Germinal center (tissue), 1 donor: ENCODE measurements at regions not wholly inside any gene's neighbourhood (a gene's known extent, or its start where the extent isn't known, plus 50 kb on each side); places are given as distances from the start of the nearest gene placed in this dataset.
"Not testable (repeated sequence)": the region's sequence is repeated elsewhere in the genome, so short reads cannot be mapped to it uniquely, and the experiment has no call there.

Experiments used
- DNase-seq: peaks from one replicate; pipeline ENCODE4 v3.0.0; 2012; ENCODE audit warnings: mixed read lengths, low spot score

DNA sequence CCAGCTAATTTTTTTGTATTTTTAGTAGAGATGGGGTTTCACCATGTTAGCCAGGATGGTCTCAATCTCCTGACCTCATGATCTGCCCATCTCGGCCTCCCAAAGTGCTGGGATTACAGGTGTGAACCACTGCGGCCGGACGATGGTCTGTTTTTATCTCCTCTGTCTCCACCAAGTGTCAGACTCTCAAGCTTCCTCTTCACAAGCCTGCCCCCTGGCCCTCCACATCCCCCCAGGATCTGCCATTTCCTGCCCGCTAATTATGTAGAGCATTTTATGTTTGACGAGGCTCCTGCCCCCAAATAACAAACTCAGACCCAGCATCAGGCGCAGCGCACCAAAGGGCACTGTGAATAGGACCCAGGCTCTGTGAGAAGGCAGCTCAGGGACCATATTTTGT, 101.8 kb upstream of the PCBD1 start:
- DNase-seq, result not testable (repeated sequence)

DNA sequence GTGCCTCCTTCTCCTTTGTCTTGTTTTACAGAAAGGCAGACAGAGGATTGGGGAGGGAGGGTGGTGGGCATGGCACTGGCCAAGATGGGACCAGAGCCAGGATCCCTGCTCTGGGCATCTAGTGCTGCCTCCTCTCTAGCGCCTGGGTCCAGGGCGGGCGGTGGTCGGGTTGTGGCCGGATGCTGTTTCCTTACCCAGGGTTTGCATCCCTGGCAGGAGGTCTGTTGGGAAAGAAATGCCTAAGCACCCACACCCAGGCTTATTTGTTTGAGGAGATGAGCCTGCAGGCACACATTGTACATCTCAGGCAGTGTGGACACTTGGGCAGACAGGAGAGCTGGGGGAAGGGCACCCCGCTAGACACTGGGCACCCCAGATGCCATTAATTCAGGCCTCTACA, 102.3 kb upstream of the PCBD1 start:
- no peak for DNase-seq

DNA sequence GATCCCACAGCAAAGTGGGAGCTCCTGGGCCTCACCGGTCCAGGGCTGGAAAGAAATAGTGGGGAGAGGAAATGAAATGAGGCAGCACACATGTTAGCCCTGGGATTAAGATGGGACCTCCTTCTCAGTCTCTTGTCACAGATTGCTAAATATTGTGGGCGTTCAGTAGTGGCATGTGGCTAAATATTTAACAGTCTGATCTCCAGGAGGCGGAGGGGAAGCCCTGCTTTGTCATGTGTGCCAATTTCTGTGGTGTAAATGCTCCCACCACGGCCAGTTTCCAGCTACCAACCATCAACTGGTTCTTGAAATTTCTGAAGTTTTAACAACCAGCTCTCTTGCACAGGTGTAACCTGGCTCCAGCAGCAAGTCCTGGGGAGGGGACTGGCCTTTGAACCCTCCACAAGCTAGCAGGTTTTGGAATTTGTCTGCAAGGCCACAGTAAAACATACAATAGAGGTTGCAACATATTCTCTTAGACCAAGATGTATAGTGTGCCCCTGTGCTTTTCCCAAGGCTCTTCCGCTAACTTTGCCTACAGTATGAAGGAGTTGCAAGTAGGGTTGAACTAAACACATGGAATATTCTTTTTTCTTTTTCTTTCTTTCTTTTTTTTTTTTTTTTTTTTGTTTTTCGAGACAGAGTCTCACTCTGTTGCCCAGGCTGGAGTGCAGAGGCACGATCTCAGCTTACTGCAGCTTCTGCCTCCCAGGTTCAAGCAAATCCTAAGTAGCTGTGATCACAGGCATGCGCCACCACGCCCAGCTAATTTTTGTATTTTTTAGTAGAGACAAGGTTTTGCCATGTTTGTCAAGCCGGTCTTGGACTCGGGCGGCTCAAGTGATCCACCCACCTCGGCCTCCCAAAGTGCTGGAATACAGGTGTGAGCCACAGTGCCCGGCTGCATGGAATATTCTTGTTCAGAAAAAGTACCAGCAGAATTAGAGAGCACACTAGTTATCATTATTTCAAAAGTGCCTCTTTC, 103.1 kb upstream of the PCBD1 start:
- no peak for DNase-seq

DNA sequence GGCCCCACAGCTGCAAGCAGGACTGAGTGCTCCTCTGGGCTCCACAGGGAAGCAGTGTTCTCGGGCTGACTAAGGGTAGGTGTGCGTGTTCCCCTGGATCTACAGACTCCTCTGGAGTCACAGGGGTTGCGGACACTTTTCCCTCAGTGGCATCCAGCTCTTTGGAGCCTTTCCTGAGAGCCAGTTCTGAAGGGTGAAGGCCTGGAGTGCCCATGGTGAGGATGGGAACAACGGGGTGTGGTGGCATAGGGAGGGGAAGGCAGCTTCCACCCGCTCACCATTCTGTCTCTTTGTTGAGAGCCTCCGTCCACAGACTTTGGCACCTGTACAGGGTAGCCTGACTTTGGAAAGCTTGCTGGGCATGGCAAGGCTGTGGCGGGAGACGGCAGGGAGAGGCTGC, 104.1 kb upstream of the PCBD1 start:
- DNase-seq, result no peak

DNA sequence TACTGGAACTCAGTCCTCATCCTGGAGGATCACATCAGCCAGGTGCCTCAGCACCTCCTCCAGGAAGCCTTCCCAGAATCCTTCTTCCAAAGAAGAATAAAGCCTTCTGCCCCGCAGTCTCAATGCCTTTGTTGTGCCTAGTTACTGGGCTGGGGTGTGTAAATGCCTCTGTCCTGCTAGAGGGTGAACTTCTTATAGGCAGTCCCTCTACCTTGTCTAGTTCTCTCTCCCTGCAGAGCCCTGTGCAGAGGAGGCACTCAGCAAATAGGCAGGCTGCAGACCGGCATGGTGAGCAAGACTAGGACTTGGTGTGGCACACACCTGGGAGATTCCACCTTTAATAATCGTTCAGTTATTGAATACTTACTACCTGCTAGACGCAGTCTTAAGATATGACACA, 104.7 kb upstream of the PCBD1 start:
- DNase-seq, result no peak

DNA sequence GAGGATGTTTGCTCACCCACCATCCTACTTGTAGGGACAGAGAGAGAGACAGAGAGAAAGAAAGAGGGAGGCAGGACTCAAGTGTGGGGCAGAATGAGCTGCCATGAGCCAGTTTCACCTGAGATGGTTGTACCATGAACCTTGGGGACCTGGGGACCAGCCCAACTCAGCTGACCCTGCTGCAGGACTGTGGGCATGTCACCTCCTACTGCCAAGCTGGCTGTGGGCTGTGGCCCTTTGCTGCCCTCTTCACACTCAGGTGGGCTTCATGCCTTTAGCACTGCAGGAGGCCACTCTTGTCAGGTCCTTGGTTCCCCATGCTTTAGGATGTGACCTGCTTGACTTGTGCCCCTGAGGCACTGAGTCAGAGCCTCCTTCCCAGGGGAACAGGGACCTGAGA, 108.2 kb upstream of the PCBD1 start:
- no peak for DNase-seq

DNA sequence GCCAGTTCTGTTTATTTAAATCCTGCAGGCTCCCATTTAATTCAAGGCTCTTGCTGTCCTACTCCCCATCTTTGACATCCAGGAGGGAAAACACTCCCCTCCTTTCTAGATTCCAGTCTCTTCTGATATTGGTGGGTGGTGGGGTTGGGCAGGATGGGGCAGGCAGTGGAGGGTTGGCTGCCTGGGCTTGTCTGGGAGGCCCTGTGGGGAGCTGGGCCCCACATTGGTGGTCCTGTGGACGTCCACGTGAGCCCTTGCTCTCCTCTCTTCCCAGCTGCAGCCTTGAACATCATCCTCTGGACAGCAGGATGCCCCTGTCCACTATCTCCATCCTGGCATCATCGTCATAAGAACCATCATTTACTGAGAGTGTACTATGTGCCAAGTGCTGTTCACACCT, 108.9 kb upstream of the PCBD1 start:
- no peak for DNase-seq

DNA sequence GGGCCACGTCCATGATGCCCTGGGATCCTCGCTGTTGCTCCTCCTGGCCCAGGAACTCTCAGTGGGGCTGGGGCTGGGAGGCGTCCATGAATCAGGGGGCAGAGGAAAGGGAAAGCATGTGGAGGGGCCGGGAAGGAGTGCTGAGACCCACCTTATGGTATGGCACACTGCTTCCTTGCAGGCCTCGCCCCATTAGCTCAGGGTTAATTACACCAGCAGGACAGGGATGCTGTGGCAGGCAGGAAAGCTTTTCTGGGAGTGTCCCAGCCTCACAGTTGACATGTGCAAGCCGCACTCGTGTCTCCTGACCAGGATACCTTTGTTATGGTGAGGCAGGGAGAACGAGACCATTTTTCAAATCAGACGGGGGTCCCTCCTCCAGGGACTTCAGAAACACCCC, 109.7 kb upstream of the PCBD1 start:
- DNase-seq, result no peak

DNA sequence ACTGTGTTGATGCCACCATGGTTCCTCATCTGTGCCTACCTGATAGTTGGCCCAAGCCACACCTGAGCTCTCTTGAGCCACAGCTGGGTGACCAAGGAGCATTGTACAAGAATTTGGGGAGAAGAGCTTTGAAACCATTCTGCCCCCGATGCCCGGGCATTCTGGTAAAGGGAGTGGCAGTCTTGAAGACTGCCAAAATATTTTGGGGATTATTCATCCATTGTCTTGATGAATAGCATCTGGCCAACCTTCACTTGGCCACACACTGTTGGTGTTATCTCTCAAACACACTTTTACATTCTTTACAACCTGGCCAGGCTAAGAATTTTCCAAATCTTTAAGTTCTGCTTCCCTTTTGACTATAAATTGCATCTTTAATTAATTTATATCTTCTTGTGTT, 113.1 kb upstream of the PCBD1 start:
- DNase-seq, result no peak

DNA sequence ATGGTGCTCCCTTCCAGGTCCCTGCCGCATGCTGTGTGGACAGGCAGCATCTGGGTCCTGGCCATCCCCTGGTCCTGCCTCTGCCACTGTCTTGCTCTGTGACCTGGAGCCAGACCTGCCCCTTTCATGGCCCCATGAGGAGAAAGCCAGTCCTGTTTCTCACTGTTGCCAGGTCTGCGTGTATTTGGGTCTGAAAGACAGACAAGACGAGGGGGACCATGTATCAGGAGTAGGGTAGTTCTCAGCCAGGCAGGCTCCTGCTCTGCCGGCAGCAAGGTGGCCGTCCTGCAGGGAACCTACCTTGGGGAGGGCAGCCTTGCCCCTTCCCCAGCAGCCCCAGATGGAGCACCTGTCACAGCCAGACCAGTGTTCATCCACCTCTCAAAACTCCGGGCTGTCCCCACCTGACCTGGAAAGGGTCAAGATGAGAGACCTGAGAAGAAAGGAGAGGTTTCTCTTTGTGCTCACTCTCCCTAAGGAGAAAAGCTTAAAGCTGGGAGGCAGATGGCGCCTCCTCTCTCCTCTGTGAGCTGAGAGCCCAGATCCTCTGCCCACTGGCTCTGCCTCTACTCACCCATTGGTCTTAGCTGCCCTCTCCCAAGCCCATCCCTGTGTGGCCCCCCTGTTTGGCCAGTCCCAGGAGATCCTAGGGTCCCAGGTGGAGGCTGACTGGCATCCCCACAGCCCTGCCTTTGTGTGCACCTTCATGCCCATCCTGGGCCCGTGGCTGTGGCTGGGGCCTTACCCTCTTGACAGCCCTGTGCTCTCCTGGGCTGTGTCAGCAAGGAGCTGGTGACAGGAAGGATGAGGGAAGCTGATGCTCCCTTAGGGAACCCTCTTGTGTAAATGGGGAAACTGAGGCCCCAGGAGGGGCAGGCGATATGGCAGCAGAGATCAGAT, 116.1 kb upstream of the PCBD1 start:
- DNase-seq, result no peak

DNA sequence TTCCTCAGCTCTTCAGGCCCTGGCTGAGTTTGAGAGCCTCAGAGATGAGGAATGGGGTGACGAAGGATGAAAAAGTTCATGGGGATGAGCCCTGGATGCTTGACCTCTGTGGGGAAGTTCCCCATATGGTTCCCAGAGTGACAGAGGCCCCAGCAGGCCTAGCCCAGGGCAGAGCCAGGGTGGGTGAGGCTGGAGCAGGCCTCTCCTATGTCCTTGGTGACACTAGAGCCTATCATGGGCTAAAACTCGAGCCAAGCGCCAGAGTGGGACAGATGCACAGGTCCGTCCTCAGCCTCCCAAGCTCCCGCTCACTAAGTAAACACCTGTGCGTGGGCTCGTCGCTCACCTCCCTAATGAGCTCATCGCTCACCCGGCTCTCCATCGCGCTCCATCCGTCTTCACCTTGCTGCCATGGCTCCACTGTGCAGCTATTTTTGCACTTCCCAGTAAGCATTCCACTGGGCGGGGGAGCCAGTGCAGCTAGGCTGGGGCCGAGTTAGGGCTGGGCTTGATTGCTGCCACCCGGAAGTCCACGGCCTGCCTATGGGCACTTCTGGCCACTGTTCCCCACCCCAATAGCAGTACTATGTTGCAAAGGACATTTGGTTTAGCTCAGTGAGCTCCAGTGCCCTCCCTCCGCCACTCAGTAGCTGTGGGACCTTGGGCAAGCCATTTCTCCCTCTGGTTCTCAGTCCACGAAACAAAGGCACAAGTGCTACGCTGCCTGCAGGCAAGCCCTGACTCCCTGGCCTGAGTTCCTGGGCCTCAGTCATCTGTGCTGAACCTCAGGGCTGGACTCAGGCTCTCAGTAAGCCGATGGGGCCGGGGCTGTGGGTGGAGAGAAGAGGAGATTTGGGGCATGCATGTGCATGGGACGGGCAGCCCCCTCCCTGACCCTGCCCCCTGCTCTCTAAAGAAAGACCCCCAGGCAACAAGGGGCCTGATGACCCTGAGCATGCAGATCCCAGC, 117.3 kb upstream of the PCBD1 start:
- DNase-seq, result no peak

DNA sequence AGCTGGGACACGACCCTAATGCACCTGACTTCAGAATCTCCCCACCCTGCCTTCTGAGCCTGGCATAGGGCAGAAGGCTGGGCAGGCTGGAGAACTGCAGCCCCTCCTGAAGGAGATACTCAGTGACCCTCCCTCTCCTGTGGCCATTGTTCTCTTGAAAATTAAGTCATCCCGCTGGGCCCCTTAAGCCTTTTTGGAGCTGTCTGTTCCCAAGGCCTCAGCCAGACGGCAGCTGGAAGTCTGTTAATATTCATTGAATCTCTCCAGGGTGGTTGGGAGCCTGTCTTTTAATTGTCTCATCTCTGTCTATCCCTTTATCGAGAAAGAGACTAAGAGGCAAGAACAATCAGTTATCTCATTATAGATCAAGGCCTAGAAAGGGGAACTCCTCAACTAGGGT, 118.1 kb upstream of the PCBD1 start:
- no peak for DNase-seq

DNA sequence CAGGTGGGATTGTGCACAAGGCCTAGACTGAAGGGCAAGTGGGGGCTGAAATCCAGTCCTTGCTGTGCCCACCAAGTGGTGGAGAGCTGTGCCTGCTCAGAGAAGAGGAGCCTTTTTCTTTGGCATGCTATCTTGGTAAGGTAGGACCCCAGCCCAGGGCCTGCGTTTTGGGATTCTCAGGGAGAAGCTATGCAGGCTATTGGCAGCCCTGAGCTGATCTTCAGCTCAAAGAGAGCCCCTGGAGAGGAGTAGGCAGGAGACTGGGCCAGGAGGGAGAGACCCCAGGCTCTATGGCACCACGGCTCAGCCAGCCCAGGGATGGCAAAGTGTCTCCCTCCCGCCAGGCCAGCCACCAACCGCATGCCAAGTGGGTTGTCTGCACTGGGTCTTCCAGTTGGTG, 119.2 kb upstream of the PCBD1 start:
- DNase-seq, result no peak

DNA sequence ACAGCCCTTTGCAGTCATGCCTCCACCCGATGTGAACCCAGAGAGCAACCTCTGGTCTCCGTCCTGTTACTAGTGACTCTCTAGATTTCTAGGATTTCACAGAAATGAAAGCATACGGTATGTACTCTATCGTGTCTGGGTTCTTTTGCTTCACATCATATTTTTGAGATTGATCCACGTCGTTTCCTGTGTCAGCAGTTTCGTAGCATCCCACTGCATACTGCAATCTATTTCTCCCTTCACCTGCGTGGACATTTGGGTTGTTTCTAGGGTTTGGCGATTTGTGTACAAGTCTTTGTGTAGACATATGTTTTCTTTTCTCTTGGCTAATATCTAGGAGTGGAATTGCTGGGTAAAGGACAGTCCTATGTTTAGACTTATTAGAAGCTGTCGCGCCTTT, 119.8 kb upstream of the PCBD1 start:
- no peak for DNase-seq

DNA sequence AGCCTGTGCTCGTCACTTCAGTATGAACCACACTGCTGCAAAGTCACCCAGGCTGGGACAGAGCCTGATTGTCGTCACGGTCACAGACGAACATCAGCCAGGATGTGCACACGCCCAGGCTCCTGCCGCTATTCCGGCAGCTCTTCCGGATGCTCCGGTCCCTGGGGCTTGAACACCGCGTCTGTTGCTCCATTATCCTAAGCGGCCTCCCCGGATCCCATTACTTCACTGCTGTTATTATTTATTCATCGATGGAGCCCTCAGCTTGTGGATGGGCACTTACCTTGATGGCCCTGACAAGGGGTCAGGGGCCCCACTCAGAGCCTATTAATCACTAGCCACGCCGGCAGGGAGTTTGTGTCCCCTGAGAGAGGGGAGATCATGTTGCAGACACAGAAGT, 120.8 kb upstream of the PCBD1 start:
- DNase-seq, result no peak

DNA sequence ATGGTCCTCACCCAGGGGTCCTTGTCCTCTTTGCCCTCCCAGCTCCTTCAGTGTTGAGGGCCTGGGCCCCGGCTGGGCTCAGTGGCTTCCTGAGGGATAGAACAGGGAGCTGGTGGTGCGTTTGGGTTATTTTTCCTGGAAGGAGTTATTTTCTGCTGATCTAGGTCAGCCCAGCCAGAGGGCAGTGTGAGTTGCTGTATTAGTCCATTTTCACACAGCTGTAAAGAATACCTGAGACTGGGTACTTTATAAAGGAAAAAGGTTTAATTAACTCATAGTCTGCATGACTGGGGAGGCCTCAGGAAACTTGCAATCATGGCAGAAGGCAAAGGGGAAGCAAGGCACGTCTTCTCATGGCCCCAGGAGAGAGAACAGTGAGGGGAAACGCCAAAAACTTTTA, 122.4 kb upstream of the PCBD1 start:
- DNase-seq, result no peak

DNA sequence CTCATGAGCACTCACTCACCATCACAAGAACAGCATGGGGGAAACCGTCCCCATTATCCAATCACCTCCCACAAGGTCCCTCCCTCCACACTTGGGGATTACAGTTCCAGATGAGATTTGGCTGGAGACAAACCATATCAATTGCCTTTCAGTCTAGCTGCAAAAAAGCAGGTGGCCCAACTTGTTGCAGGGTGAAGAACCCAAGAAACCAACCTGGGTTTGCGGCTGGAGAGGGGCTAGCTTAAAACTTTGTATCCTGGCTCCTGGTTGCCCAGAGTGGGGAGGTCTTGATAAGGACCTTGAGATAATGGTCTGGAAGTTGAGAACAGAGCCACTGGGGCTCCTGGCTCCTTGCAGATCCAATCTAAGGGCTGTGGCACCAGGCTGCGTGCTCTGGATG, 122.8 kb upstream of the PCBD1 start:
- no peak for DNase-seq

DNA sequence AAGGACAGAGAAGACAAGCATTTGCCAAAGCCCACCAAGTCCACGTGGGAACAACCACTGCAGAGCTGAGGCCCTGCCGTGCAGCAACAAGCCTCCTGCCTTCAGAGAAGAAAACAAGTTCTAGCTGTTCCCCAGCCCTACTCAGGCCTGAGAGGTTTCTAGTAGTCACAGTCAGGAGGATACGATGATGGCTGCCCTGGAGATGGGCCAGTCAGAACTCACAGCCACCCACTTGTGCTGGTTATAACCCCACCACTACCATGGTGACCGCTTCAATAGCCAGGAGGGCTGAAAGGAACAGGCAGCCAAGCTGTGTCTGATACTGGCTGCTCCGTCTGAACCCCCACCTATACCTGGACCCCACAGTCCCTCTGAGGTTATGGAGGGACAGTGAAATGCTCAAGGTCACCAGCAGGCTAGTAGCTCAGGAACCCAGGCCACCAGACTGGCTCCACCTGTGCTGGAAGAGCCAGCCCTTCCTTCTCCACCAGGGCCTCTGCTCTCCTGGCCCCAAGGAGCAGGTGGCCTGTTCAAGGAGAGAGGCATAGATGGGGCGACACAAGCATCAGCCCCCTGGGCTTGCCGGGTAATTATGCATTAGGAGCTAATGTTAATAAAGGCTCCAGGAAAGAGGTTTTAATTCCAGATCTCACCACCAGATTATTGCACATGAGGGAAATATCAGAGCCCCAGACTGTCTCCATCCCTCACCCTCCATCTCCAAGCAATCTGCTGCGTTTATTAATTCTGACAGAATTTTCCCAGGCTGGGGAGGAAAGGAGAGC, 125.8 kb upstream of the PCBD1 start:
- DNase-seq, result no peak

DNA sequence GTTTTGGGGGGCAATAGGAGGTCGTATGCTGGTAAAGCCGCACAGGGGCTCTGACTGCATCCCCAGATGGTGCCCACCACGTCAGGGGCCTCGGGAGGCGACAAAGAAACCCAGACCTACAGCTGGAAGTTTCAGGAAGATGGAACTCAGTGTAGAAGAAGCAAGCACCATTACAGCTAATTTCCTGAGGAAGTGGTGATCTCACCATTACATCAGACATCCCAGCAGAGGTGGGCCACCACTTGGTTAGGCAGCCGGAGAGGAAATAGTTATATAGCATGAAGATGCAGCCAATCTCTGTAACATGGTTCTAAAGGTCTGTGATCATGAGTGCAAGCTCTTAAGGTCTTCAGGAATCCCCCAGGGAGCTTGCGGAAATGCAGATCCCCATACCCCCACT, 127.3 kb upstream of the PCBD1 start:
- DNase-seq, result no peak

DNA sequence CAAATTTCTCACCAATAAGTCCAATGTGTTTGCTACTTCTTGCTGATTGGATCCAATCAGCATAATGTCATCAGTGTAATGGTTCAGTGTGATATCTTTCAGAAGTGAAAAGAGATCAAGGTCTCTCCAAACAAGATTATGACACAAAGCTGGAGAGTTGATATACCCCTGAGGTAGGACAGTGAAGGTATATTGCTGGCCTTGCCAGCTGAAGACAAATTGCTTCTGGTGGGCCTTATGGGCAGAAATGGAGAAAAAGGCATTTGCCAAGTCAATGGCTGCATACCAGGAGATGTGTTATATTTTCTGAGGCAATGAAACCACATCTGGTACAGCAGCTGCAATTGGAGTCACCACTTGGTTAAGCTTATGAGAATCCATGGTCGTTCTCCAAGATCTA, 131.7 kb upstream of the PCBD1 start:
- DNase-seq, result not testable (repeated sequence)

DNA sequence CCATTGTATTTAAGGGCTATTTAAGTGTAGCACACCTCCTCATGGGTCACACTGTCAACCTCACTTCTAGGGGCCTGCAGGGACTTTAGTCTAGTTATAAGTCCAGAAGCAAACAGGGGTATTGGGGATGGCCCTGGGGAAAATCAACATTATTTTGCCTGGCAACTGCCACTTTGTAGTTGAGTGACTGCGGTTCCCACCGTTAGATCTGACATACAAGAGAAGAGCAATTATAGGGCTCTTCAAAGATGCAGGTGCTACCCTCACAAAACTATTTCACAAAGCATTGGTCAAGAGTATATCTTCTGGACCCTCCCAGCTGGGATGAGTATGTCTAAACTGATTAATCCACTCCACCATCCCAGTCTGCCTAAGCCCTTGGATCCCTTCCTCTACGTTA, 133.0 kb upstream of the PCBD1 start:
- DNase-seq, result no peak
